Left lung (tissue), 4 donors: ENCODE measurements at regions not wholly inside any gene's neighbourhood (a gene's known extent, or its start where the extent isn't known, plus 50 kb on each side); places are given as distances from the start of the nearest gene placed in this dataset.

Experiments
- ATAC-seq: fragments of 200-7000 bp; cut with Tn5 transposase; one replicate; pipeline ENCODE4 v1.9.1; 2020; ENCODE audit warnings: moderate library complexity
- DNase-seq, 4 donors: peaks; one replicate each; pipeline ENCODE4 v3.0.0-alpha.2; 2013 to 2020
- H3K27ac ChIP-seq, 2 donors: fragments of 200-600 bp; sonication (generic) in 1 of 2; one replicate each; pipeline versions ENCODE4 v1.5.0 to v1.8.0; 2020 to 2021
- H3K27me3 ChIP-seq, 2 donors: fragments of 200-600 bp; sonication (generic) in 1 of 2; one replicate each; pipeline versions ENCODE4 v1.5.0 to v1.8.0; 2020 to 2021
- H3K36me3 ChIP-seq, 2 donors: fragments of 200-600 bp; sonication (generic) in 1 of 2; one replicate each; pipeline versions ENCODE4 v1.5.0 to v1.8.0; 2020 to 2021
- H3K4me1 ChIP-seq, 2 donors: fragments of 200-600 bp; one replicate each; pipeline ENCODE4 v1.8.0; 2021
- H3K4me3 ChIP-seq, 2 donors: fragments of 200-600 bp; sonication (generic) in 1 of 2; one replicate each; pipeline versions ENCODE4 v1.5.0 to v1.8.0; 2020 to 2021; ENCODE audit warnings: mild to moderate bottlenecking in 1 of 2
- H3K9me3 ChIP-seq, 2 donors: fragments of 200-600 bp; sonication (generic) in 1 of 2; one replicate each; pipeline versions ENCODE4 v1.5.0 to v1.8.0; 2020 to 2021
- intact Hi-C, 2 donors: fragments of 100-400 bp; cut with DNase I; formaldehyde crosslinking; loops; one replicate each; pipeline versions ENCODE4 v1.11.2 to v1.14.2; 2022
- TF ChIP-seq, protein P1 (sequence below), 2 donors: fragments of 200-600 bp; sonication (generic) in 1 of 2; IDR thresholded peaks; one replicate each; pipeline versions ENCODE4 v1.5.0 to v1.8.0; 2021; ENCODE audit warnings: antibody characterized with exemption in 2 of 2
- donor health status: DM: no; HTN: yes; CAD: no.
- donor health status: DM: no; HTN: no; CAD: no.

DNA sequence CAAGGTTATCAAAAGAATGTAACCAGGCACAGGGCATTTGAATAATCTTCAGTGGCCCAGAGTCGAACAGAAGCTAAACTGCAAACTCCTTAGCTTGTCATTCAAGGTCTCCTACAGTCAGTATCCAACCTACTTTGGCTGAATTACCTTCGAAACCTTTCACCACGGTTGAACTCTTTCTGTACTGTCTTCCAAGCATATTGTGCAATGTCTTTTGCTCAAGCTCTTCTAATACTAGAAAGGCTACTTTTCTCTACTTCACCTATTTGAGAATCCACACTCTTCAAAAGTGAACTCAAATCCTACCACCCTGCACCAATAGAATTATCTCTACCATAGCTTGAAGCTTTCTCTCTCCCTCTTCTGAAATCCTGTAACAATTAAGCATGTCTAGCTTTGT is 142.9 kb downstream of the NR4A2 start:
- TF ChIP-seq, protein P1, sequence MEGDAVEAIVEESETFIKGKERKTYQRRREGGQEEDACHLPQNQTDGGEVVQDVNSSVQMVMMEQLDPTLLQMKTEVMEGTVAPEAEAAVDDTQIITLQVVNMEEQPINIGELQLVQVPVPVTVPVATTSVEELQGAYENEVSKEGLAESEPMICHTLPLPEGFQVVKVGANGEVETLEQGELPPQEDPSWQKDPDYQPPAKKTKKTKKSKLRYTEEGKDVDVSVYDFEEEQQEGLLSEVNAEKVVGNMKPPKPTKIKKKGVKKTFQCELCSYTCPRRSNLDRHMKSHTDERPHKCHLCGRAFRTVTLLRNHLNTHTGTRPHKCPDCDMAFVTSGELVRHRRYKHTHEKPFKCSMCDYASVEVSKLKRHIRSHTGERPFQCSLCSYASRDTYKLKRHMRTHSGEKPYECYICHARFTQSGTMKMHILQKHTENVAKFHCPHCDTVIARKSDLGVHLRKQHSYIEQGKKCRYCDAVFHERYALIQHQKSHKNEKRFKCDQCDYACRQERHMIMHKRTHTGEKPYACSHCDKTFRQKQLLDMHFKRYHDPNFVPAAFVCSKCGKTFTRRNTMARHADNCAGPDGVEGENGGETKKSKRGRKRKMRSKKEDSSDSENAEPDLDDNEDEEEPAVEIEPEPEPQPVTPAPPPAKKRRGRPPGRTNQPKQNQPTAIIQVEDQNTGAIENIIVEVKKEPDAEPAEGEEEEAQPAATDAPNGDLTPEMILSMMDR (IDR thresholded peaks at IDR 0.05) = no peak
- ATAC-seq = peak; percentile 75
- H3K36me3 ChIP-seq = no peaks in the 10 kb centered on the region

DNA sequence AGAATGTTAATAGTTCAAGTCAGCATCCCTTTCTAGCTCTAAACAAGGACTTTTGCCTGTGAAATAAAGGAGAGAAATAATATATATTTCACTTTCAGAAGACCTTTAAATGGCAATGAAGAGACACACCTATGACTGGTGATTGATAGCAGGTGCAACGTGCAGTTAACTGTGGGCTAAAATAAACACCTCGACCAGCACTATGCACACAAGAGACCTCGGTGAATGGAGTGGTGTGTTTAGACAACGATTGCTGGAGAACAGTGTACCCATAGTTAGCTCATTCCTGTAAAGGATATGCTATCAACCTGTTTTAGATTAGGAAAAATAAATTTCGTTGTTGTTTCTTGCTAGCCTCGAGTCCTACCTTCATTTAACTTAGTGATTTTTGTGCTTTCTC is 143.4 kb downstream of the NR4A2 start:
- Histone ChIP-seq H3K27ac (no peak overlapping the region), H3K4me3 (no peak overlapping the region), H3K27me3 (no peaks in the 10 kb centered on the region), H3K9me3 (no peaks in the 10 kb centered on the region), H3K4me1 (no peaks in the 10 kb centered on the region), H3K36me3 (no peaks in the 10 kb centered on the region)
- TF ChIP-seq, protein P1 (IDR thresholded peaks at IDR 0.05) = no peak
- DNase-seq = no peak
- peak; percentile 70 for ATAC-seq
- intact Hi-C loops = no loop called here

More for the DNA sequence above, 142.9 kb downstream of the NR4A2 start:
- no peak overlapping the region for H3K4me3 ChIP-seq
- intact Hi-C loops = no loop called here
- H3K4me1 ChIP-seq = no peaks in the 10 kb centered on the region
- no peak overlapping the region for H3K27ac ChIP-seq
- no peaks in the 10 kb centered on the region for H3K27me3 ChIP-seq
- H3K9me3 ChIP-seq = no peaks in the 10 kb centered on the region
- DNase-seq = no peak

DNA sequence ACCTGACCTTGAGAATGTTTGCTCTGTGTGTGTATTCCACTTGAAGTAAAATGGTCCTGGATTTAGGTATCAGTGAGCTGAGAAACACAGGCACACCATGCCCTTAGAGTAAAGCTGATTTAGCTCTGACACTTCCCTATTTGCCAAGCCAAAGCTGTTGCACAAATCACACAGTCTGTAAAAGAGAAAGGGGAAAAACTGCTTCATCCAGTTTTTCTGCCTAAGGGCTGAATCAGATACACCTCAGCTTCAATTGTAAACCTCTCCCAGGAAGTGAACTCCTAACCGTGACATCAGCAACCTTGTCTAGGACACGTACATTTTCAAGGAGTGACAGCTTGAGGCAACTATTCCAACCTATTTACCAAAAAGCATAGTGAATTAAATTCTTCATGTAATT is 150.4 kb downstream of the NR4A2 start:
- TF ChIP-seq, protein P1 (IDR thresholded peaks at IDR 0.05) = no peak
- peak in 2 of 4 donors; percentile 46 to 87 for DNase-seq
- Histone ChIP-seq H3K4me3 (no peak overlapping the region), H3K27ac (peak overlapping the region; percentile 60 to 69), H3K27me3 (no peaks in the 10 kb centered on the region), H3K9me3 (no peaks in the 10 kb centered on the region), H3K4me1 (no peaks in the 10 kb centered on the region), H3K36me3 (no peaks in the 10 kb centered on the region)
- intact Hi-C loops = no loop called here
- ATAC-seq = peak; percentile 96

DNA sequence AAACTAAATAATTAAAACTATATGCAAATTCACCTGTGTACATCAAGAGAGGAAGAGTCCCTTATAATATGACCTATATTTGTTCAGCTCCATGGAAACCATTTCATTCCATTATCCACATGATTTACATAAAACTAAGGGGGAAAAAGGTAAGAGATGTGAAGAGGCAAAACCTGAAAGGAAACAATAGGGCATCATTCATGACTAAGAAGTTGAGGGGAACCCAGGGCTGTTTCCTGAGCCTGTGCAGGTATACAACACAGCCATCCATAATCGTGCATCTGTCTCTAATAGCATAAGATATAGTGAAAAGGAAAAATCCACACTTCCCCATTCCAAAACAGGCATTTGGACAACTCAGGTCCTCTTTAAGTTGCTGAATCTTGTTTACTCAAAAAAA is 151.3 kb downstream of the NR4A2 start:
- no peak for DNase-seq
- intact Hi-C loops = no loop called here
- peak; percentile 15 for ATAC-seq
- TF ChIP-seq, protein P1 (IDR thresholded peaks at IDR 0.05) = no peak
- Histone ChIP-seq H3K27ac (no peak overlapping the region), H3K9me3 (no peaks in the 10 kb centered on the region), H3K4me3 (no peak overlapping the region), H3K36me3 (no peaks in the 10 kb centered on the region), H3K27me3 (no peaks in the 10 kb centered on the region), H3K4me1 (no peaks in the 10 kb centered on the region)

DNA sequence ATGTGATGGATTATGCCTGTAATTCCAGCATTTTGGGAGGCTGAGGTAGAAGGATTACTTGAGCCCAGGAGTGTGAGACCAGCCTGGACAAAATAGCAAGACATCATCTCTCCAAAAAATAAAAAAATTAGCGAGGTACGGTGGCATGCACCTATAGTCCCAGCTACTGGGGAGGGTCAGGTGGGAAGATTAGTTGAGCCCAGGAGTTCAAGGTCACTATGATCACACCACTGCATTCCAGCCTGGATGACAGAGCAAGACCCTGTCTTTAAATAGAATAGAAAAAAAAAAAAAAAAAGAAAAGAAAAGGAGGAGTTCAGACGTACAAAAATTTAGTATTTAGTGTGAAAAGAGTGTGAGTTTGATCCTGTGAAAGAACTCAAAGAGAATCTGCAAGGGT is 154.9 kb downstream of the NR4A2 start:
- no peak overlapping the region for H3K27ac ChIP-seq
- intact Hi-C loops = no loop called here
- no peak overlapping the region for H3K4me3 ChIP-seq
- H3K4me1 ChIP-seq = no peaks in the 10 kb centered on the region
- DNase-seq = no peak
- TF ChIP-seq, protein P1 (IDR thresholded peaks at IDR 0.05) = no peak
- H3K27me3 ChIP-seq = no peaks in the 10 kb centered on the region
- no peaks in the 10 kb centered on the region for H3K9me3 ChIP-seq
- no peaks in the 10 kb centered on the region for H3K36me3 ChIP-seq
- ATAC-seq = no peak
